Neuron (in vitro differentiated cells): ENCODE measurements at regions not wholly inside any gene's neighbourhood (a gene's known extent, or its start where the extent isn't known, plus 50 kb on each side); places are given as distances from the start of the nearest gene placed in this dataset.

ENCODE experiments used
- H2AFZ ChIP-seq: one replicate; pipeline ENCODE4 v1.6.1; 2013; ENCODE audit warnings: low read depth, mild to moderate bottlenecking, inconsistent platforms, low read length, moderate library complexity
- H3K27me3 ChIP-seq: one replicate; pipeline ENCODE4 v1.6.1; 2013; ENCODE audit warnings: low read length; ENCODE audit not compliant: insufficient read depth
- H3K36me3 ChIP-seq: one replicate; pipeline ENCODE4 v1.6.1; 2013; ENCODE audit warnings: low read length; ENCODE audit not compliant: insufficient read depth
- H3K4me1 ChIP-seq: one replicate; pipeline ENCODE4 v1.6.1; 2013; ENCODE audit warnings: low read length; ENCODE audit not compliant: insufficient read depth
- H3K4me3 ChIP-seq: 2 replicates; pipeline ENCODE4 v1.5.1; 2013; ENCODE audit warnings: mild to moderate bottlenecking, low read length, moderate library complexity
- H3K9me3 ChIP-seq: one replicate; pipeline ENCODE4 v1.6.1; 2013; ENCODE audit warnings: low read length

- no peaks in the 10 kb centered on the region for H3K27me3 ChIP-seq
- no peaks in the 10 kb centered on the region for H3K4me1 ChIP-seq
- no peaks in the 10 kb centered on the region for H3K36me3 ChIP-seq
- no peaks in the 10 kb centered on the region for H3K9me3 ChIP-seq
- H2AFZ ChIP-seq: no peak overlapping the region
- H3K4me3 ChIP-seq: no peak overlapping the region
Observed at GRCh38 chr11:116256215-116256614, 516.6 kb downstream of the BUD13 start.

GRCh38 chr11:116255321-116255953 is 517.4 kb downstream of the BUD13 start:
- no peaks in the 10 kb centered on the region for H3K36me3 ChIP-seq
- H3K4me1 ChIP-seq: peaks cover 1% of the 10 kb centered on the region
- no peak overlapping the region for H2AFZ ChIP-seq
- no peak overlapping the region for H3K4me3 ChIP-seq
- H3K9me3 ChIP-seq: no peaks in the 10 kb centered on the region
- no peaks in the 10 kb centered on the region for H3K27me3 ChIP-seq

- peaks cover 9% of the 10 kb centered on the region for H3K4me1 ChIP-seq
- no peaks in the 10 kb centered on the region for H3K9me3 ChIP-seq
- H3K36me3 ChIP-seq: no peaks in the 10 kb centered on the region
- H3K4me3 ChIP-seq: no peak overlapping the region
- peak overlapping the region; percentile 31 for H2AFZ ChIP-seq
- H3K27me3 ChIP-seq: peaks cover 6% of the 10 kb centered on the region
Observed at GRCh38 chr11:116250155-116250554, 522.6 kb downstream of the BUD13 start.

GRCh38 chr11:116249561-116249960 is 523.2 kb downstream of the BUD13 start:
- Histone ChIP-seq H3K4me3 (no peak overlapping the region), H3K4me1 (peaks cover 9% of the 10 kb centered on the region), H3K9me3 (no peaks in the 10 kb centered on the region), H2AFZ (peak overlapping the region; percentile 31), H3K27me3 (peaks cover 6% of the 10 kb centered on the region), H3K36me3 (no peaks in the 10 kb centered on the region)

- no peak overlapping the region for H2AFZ ChIP-seq
- peaks cover 6% of the 10 kb centered on the region for H3K27me3 ChIP-seq
- H3K4me1 ChIP-seq: peaks cover 2% of the 10 kb centered on the region
- no peaks in the 10 kb centered on the region for H3K36me3 ChIP-seq
- H3K4me3 ChIP-seq: no peak overlapping the region
- no peaks in the 10 kb centered on the region for H3K9me3 ChIP-seq
Observed at GRCh38 chr11:116244889-116245288, 527.9 kb downstream of the BUD13 start.

- H2AFZ ChIP-seq: no peak overlapping the region
- no peaks in the 10 kb centered on the region for H3K9me3 ChIP-seq
- H3K27me3 ChIP-seq: peaks cover 6% of the 10 kb centered on the region
- no peaks in the 10 kb centered on the region for H3K36me3 ChIP-seq
- no peaks in the 10 kb centered on the region for H3K4me1 ChIP-seq
- H3K4me3 ChIP-seq: no peak overlapping the region
Observed at GRCh38 chr11:116244439-116244838, 528.3 kb downstream of the BUD13 start.

GRCh38 chr11:116243991-116244390 is 528.8 kb downstream of the BUD13 start:
- Histone ChIP-seq H3K9me3 (no peaks in the 10 kb centered on the region), H3K4me3 (no peak overlapping the region), H3K27me3 (peaks cover 6% of the 10 kb centered on the region), H2AFZ (no peak overlapping the region), H3K36me3 (no peaks in the 10 kb centered on the region), H3K4me1 (no peaks in the 10 kb centered on the region)

GRCh38 chr11:116242006-116242405 is 530.8 kb downstream of the BUD13 start:
- Histone ChIP-seq H3K4me3 (no peak overlapping the region), H3K36me3 (no peaks in the 10 kb centered on the region), H3K4me1 (no peaks in the 10 kb centered on the region), H3K9me3 (no peaks in the 10 kb centered on the region), H3K27me3 (peaks cover 6% of the 10 kb centered on the region), H2AFZ (no peak overlapping the region)

GRCh38 chr11:116240710-116241109 is 532.1 kb downstream of the BUD13 start:
- H3K4me3 ChIP-seq: no peak overlapping the region

GRCh38 chr11:116239247-116239646 is 533.5 kb downstream of the BUD13 start:
- Histone ChIP-seq H3K4me3 (no peak overlapping the region), H2AFZ (no peak overlapping the region), H3K36me3 (no peaks in the 10 kb centered on the region), H3K4me1 (no peaks in the 10 kb centered on the region), H3K27me3 (no peaks in the 10 kb centered on the region), H3K9me3 (no peaks in the 10 kb centered on the region)

More at GRCh38 chr11:116240710-116241109, 532.1 kb downstream of the BUD13 start:
- H3K27me3 ChIP-seq: peaks cover 4% of the 10 kb centered on the region
- no peaks in the 10 kb centered on the region for H3K4me1 ChIP-seq
- H2AFZ ChIP-seq: no peak overlapping the region
- no peaks in the 10 kb centered on the region for H3K36me3 ChIP-seq
- H3K9me3 ChIP-seq: no peaks in the 10 kb centered on the region

GRCh38 chr11:116234989-116235568 is 537.7 kb downstream of the BUD13 start:
- Histone ChIP-seq H3K27me3 (no peaks in the 10 kb centered on the region), H3K4me1 (peaks cover 5% of the 10 kb centered on the region), H2AFZ (no peak overlapping the region), H3K9me3 (no peaks in the 10 kb centered on the region), H3K4me3 (no peak overlapping the region), H3K36me3 (no peaks in the 10 kb centered on the region)

- Histone ChIP-seq H2AFZ (no peak overlapping the region), H3K4me3 (no peak overlapping the region), H3K4me1 (peaks cover 5% of the 10 kb centered on the region), H3K27me3 (no peaks in the 10 kb centered on the region), H3K9me3 (no peaks in the 10 kb centered on the region), H3K36me3 (no peaks in the 10 kb centered on the region)
Observed at GRCh38 chr11:116233561-116233960, 539.2 kb downstream of the BUD13 start.

GRCh38 chr11:116232364-116232828 is 540.4 kb downstream of the BUD13 start:
- no peaks in the 10 kb centered on the region for H3K9me3 ChIP-seq
- H3K36me3 ChIP-seq: no peaks in the 10 kb centered on the region
- no peak overlapping the region for H2AFZ ChIP-seq
- no peaks in the 10 kb centered on the region for H3K27me3 ChIP-seq
- H3K4me3 ChIP-seq: no peak overlapping the region
- peaks cover 5% of the 10 kb centered on the region for H3K4me1 ChIP-seq

- Histone ChIP-seq H3K36me3 (no peaks in the 10 kb centered on the region), H2AFZ (no peak overlapping the region), H3K27me3 (no peaks in the 10 kb centered on the region)
Observed at GRCh38 chr11:116231543-116231942, 541.2 kb downstream of the BUD13 start.

More at GRCh38 chr11:116231543-116231942, 541.2 kb downstream of the BUD13 start:
- Histone ChIP-seq H3K9me3 (no peaks in the 10 kb centered on the region), H3K4me3 (no peak overlapping the region), H3K4me1 (peaks cover 5% of the 10 kb centered on the region)
